ENCODE measurements at regions not wholly inside any gene's neighbourhood (a gene's known extent, or its start where the extent isn't known, plus 50 kb on each side); places are given as distances from the start of the nearest gene placed in this dataset.

DNA sequence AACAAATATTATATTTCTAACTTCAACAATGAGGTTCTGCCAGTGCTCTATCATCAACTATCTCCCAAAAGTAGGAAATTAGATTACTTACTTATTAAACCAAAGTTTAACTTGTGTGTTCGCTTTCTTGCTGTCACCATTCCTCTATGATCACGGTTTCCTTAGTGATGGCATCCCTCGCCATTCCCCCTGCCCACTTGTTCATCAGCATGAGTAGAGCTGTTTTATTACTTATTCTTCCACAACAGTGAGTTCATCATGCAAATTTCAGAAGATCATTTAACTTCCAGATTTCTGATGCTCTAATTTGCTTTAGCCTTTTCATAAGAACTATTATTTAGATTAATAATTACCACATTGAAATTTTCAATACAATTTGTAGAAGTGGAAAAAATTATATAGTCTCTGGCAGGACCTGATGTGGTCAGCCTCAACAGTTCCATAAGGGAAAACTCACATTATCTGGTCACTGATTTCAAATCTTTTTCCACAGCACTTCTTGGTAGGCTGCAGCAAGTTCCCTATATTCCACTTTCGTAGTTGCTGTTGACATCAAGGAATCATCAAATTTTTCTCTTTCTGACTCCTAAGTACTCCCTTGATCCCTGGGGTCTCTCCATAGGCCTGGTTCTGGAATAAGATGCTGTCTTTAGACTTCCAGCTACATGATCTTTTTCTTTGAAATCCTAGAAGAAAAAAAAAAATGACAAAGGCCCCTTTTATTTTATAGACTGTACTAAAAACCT is 174.6 kb downstream of the RASSF9 start:
- Histone ChIP-seq H3K4me1 (ENCODE audit: control insufficient read depth in 1 of 2, insufficient read depth in 2 of 2, low read depth in 1 of 2, low read length in 1 of 2) (no peaks in the 10 kb centered on the region), H3K4me2 (no peak overlapping the region), H3K79me2 (ENCODE audit: insufficient read depth) (no peaks in the 10 kb centered on the region), H3F3A (replicated peaks; ENCODE audit: insufficient read depth) (no peaks in the 10 kb centered on the region), H3K9ac (no peak overlapping the region), H3K9me3 (no peaks in the 10 kb centered on the region; the same call in 1 of the 2 replicates), H3K27ac (ENCODE audit: low read depth in 2 of 2, low read length in 1 of 2) (no peak overlapping the region), H3K36me3 (replicated peaks in 1 of 2; ENCODE audit: control insufficient read depth in 1 of 2, insufficient read depth in 2 of 2, low read length in 1 of 2) (no peaks in the 10 kb centered on the region), H3K4me3 (ENCODE audit: low read depth in 2 of 2, low read length in 1 of 2) (no peak overlapping the region), H2AFZ (ENCODE audit: low read depth) (no peak overlapping the region), H3K27me3 (ENCODE audit: insufficient read depth) (no peaks in the 10 kb centered on the region), H4K20me1 (ENCODE audit: insufficient read depth) (no peaks in the 10 kb centered on the region), H3K9me2 (no peaks in the 10 kb centered on the region)
- POLR2A ChIA-PET: no interaction called here
- no peak for DNase-seq
- WGBS (ENCODE audit: low lambda C conversion rate): 70% methylated on average over 4 of the region's 4 CpGs
- TF ChIP-seq TEAD4 (IDR thresholded peaks at IDR 0.05; ENCODE audit: borderline replicate concordance, insufficient read depth) (no peak), EZH2phosphoT487 (IDR thresholded peaks at IDR 0.05; ENCODE audit: borderline replicate concordance, low read depth) (no peak), TAF1 (IDR thresholded peaks at IDR 0.05; ENCODE audit: borderline replicate concordance, low read depth, low read length) (no peak), RFX5 (IDR thresholded peaks at IDR 0.05; ENCODE audit: low read length) (no peak), JUND (IDR thresholded peaks at IDR 0.05) (no peak), RAD21 (IDR thresholded peaks at IDR 0.05; ENCODE audit: low read length) (no peak), TCF12 (IDR thresholded peaks at IDR 0.05) (no peak), NRF1 (IDR thresholded peaks at IDR 0.05; ENCODE audit: low read depth, low read length) (no peak), CHD2 (IDR thresholded peaks at IDR 0.05; ENCODE audit: low read length, partially characterized antibody) (no peak), RXRA (IDR thresholded peaks at IDR 0.05; ENCODE audit: borderline replicate concordance, low read depth) (no peak), ELF1 (IDR thresholded peaks at IDR 0.05) (no peak), NFIC (IDR thresholded peaks at IDR 0.05; ENCODE audit: borderline replicate concordance) (no peak)
- TF ChIP-seq, protein P1, sequence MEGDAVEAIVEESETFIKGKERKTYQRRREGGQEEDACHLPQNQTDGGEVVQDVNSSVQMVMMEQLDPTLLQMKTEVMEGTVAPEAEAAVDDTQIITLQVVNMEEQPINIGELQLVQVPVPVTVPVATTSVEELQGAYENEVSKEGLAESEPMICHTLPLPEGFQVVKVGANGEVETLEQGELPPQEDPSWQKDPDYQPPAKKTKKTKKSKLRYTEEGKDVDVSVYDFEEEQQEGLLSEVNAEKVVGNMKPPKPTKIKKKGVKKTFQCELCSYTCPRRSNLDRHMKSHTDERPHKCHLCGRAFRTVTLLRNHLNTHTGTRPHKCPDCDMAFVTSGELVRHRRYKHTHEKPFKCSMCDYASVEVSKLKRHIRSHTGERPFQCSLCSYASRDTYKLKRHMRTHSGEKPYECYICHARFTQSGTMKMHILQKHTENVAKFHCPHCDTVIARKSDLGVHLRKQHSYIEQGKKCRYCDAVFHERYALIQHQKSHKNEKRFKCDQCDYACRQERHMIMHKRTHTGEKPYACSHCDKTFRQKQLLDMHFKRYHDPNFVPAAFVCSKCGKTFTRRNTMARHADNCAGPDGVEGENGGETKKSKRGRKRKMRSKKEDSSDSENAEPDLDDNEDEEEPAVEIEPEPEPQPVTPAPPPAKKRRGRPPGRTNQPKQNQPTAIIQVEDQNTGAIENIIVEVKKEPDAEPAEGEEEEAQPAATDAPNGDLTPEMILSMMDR (IDR thresholded peaks at IDR 0.05): no peak
- TF ChIP-seq, protein P2, sequence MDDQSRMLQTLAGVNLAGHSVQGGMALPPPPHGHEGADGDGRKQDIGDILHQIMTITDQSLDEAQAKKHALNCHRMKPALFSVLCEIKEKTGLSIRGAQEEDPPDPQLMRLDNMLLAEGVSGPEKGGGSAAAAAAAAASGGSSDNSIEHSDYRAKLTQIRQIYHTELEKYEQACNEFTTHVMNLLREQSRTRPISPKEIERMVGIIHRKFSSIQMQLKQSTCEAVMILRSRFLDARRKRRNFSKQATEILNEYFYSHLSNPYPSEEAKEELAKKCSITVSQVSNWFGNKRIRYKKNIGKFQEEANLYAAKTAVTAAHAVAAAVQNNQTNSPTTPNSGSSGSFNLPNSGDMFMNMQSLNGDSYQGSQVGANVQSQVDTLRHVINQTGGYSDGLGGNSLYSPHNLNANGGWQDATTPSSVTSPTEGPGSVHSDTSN (IDR thresholded peaks at IDR 0.05): no peak
- TF ChIP-seq, protein P3, sequence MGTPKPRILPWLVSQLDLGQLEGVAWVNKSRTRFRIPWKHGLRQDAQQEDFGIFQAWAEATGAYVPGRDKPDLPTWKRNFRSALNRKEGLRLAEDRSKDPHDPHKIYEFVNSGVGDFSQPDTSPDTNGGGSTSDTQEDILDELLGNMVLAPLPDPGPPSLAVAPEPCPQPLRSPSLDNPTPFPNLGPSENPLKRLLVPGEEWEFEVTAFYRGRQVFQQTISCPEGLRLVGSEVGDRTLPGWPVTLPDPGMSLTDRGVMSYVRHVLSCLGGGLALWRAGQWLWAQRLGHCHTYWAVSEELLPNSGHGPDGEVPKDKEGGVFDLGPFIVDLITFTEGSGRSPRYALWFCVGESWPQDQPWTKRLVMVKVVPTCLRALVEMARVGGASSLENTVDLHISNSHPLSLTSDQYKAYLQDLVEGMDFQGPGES (IDR thresholded peaks at IDR 0.05; ENCODE audit: low read depth, low read length): no peak
- CTCF ChIA-PET: no interaction called here

DNA sequence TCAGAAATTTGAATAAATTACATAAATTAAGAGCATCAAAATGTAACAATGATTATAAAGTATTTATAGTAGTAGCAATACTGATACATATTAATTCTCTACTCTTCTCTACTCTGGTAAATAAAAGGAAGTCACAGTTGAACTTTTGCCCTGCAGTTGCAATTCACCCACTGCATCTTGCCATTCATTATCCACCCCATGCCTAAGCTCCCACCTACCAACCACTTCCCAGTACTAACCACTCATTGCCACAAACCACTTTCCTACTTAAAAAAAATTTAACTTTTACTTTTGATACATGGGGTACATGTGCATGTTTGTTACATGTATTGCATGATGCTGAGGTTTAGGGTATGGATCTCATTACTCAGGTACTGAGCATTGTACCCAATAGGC is 174.0 kb downstream of the RASSF9 start:
- no peak overlapping the region for H3K9ac ChIP-seq
- H4K20me1 ChIP-seq (ENCODE audit: insufficient read depth): no peaks in the 10 kb centered on the region
- no peak for TF ChIP-seq RFX5 (IDR thresholded peaks at IDR 0.05; ENCODE audit: low read length)
- TF ChIP-seq FOSL2 (IDR thresholded peaks at IDR 0.05; ENCODE audit: borderline replicate concordance, low read depth): no peak
- TF ChIP-seq, protein P4, sequence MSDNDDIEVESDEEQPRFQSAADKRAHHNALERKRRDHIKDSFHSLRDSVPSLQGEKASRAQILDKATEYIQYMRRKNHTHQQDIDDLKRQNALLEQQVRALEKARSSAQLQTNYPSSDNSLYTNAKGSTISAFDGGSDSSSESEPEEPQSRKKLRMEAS (IDR thresholded peaks at IDR 0.05; ENCODE audit: low read depth): no peak
- no peak for TF ChIP-seq CHD2 (IDR thresholded peaks at IDR 0.05; ENCODE audit: low read length, partially characterized antibody)
- H3F3A ChIP-seq (replicated peaks; ENCODE audit: insufficient read depth): no peaks in the 10 kb centered on the region
- H2AFZ ChIP-seq (ENCODE audit: low read depth): no peak overlapping the region
- CTCF ChIA-PET: no interaction called here
- no peaks in the 10 kb centered on the region for H3K27me3 ChIP-seq (ENCODE audit: insufficient read depth)
- H3K4me2 ChIP-seq: no peak overlapping the region
- no peaks in the 10 kb centered on the region; the same call in 1 of the 2 replicates for H3K9me3 ChIP-seq
- no peaks in the 10 kb centered on the region for H3K4me1 ChIP-seq (ENCODE audit: control insufficient read depth in 1 of 2, insufficient read depth in 2 of 2, low read depth in 1 of 2, low read length in 1 of 2)
- H3K36me3 ChIP-seq (replicated peaks in 1 of 2; ENCODE audit: control insufficient read depth in 1 of 2, insufficient read depth in 2 of 2, low read length in 1 of 2): no peaks in the 10 kb centered on the region
- POLR2A ChIA-PET: no interaction called here
- no peak overlapping the region for H3K4me3 ChIP-seq (ENCODE audit: low read depth in 2 of 2, low read length in 1 of 2)
- H3K79me2 ChIP-seq (ENCODE audit: insufficient read depth): no peaks in the 10 kb centered on the region
- H3K9me2 ChIP-seq: no peaks in the 10 kb centered on the region
- DNase-seq: no peak
- no peak overlapping the region for H3K27ac ChIP-seq (ENCODE audit: low read depth in 2 of 2, low read length in 1 of 2)
